ENCODE measurements at regions not wholly inside any gene's neighbourhood (a gene's known extent, or its start where the extent isn't known, plus 50 kb on each side); places are given as distances from the start of the nearest gene placed in this dataset.

DNA sequence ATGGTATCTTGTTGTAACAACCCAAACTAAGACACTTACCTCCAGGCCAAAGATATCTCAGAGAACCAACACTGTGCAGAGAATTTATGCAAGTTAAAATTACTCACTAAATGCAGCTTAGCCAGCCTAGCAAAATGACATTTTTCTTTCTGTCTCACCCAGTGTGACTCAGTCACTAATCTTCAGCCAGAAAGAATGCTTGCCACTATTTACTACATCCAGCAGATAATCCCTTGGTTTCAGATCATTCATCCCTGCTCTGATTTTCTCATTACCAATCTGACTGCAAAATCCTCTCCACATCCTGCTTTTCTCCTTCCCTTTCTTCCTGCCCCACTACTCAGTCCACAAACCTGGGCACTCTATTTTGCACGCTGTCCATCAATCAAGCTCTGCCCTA is 93.5 kb upstream of the NEBL start:
- H3K27me3 Mint-ChIP-seq (ENCODE audit: low read depth, poor library complexity) = no peaks in the 10 kb centered on the region
- TF ChIP-seq, protein P1, sequence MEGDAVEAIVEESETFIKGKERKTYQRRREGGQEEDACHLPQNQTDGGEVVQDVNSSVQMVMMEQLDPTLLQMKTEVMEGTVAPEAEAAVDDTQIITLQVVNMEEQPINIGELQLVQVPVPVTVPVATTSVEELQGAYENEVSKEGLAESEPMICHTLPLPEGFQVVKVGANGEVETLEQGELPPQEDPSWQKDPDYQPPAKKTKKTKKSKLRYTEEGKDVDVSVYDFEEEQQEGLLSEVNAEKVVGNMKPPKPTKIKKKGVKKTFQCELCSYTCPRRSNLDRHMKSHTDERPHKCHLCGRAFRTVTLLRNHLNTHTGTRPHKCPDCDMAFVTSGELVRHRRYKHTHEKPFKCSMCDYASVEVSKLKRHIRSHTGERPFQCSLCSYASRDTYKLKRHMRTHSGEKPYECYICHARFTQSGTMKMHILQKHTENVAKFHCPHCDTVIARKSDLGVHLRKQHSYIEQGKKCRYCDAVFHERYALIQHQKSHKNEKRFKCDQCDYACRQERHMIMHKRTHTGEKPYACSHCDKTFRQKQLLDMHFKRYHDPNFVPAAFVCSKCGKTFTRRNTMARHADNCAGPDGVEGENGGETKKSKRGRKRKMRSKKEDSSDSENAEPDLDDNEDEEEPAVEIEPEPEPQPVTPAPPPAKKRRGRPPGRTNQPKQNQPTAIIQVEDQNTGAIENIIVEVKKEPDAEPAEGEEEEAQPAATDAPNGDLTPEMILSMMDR (IDR thresholded peaks at IDR 0.05) = no peak
- H3K27ac Mint-ChIP-seq = peak overlapping the region; percentile 2
- H3K4me1 Mint-ChIP-seq = peaks cover 18% of the 10 kb centered on the region
- no peak overlapping the region for H3K4me3 Mint-ChIP-seq
- DNase-seq = no peak
- no peaks in the 10 kb centered on the region for H3K36me3 Mint-ChIP-seq (ENCODE audit: low read depth)
- H3K9me3 Mint-ChIP-seq = peaks cover 10% of the 10 kb centered on the region

DNA sequence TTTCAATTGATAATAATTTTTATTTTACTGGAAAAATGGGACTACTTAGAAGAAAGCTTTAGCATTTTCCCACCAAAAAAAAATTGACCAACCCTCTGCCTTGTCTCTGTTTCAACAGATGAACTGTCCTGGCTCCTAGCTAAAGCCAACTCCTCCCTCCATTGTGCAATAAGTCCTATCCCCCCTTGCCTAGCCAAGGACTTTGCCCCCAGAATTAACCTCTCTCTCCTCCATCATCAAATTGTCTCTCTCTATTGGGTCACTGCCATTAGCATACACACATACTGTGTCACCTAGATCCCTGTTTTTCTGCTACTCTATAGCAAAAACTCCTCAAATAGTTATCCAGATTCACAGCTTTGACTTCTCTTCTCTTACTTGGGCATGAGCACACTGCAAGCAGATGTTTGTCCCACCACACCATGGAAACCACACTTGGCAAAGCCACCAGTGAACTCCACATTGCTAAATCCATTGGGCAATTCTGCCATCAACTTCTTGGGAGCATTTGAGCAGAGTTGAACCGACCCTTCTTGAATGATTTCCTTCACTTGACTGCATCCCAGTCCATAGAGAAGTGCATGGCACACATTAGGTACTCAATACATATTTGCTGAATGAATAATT is 91.4 kb upstream of the NEBL start:
- no peak for DNase-seq
- H3K27ac Mint-ChIP-seq = no peak overlapping the region
- H3K36me3 Mint-ChIP-seq (ENCODE audit: low read depth) = no peaks in the 10 kb centered on the region
- no peaks in the 10 kb centered on the region for H3K4me1 Mint-ChIP-seq
- TF ChIP-seq, protein P1 (IDR thresholded peaks at IDR 0.05) = no peak
- no peaks in the 10 kb centered on the region for H3K27me3 Mint-ChIP-seq (ENCODE audit: low read depth, poor library complexity)
- no peak overlapping the region for H3K4me3 Mint-ChIP-seq
- H3K9me3 Mint-ChIP-seq = peaks cover 5% of the 10 kb centered on the region

DNA sequence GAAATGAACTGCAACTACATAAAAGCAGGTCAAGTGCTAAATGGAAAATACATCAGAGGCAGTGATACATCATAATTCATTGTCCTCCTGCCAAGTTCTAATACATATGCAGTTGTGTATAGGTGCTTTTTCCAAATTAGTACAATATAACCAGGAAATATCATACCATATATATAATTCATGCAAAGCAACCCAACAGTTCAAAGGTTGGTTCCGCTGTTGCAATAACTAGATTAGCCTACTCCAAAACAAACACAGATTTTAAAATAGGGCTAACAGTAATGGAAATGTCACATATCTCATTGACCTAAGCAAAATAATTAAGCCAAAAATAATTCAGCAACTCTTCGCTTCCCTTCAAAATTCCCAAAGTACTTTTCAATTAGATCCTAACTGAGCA is 88.9 kb upstream of the NEBL start:
- Mint-ChIP-seq H3K9me3 (no peaks in the 10 kb centered on the region), H3K4me1 (no peaks in the 10 kb centered on the region), H3K27ac (no peak overlapping the region), H3K27me3 (ENCODE audit: low read depth, poor library complexity) (no peaks in the 10 kb centered on the region), H3K36me3 (ENCODE audit: low read depth) (no peaks in the 10 kb centered on the region), H3K4me3 (no peak overlapping the region)
- TF ChIP-seq, protein P1 (IDR thresholded peaks at IDR 0.05) = no peak
- no peak for DNase-seq

DNA sequence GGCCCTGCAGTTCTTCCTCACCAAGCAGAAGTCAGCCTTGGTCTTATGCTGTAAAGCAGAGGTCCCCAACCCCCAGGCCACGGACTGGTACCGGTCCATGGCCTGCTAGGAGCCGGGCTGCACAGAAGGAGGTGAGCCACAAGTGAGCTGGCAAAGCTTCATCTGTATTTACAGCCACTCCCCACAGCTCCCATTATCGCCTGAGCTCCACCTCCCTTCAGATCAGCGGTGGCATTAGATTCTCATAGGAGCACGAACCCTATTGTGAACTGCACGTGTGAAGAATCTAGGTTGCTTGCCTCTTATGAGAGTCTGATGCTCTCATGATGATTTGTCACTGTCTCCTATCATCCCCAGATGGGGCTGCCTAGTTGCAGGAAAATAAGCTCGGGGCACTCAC is 87.6 kb upstream of the NEBL start:
- Mint-ChIP-seq H3K4me3 (no peak overlapping the region), H3K27me3 (ENCODE audit: low read depth, poor library complexity) (peaks cover 3% of the 10 kb centered on the region), H3K9me3 (no peaks in the 10 kb centered on the region), H3K4me1 (no peaks in the 10 kb centered on the region), H3K27ac (no peak overlapping the region), H3K36me3 (ENCODE audit: low read depth) (no peaks in the 10 kb centered on the region)
- TF ChIP-seq, protein P1 (IDR thresholded peaks at IDR 0.05) = no peak
- DNase-seq = no peak

DNA sequence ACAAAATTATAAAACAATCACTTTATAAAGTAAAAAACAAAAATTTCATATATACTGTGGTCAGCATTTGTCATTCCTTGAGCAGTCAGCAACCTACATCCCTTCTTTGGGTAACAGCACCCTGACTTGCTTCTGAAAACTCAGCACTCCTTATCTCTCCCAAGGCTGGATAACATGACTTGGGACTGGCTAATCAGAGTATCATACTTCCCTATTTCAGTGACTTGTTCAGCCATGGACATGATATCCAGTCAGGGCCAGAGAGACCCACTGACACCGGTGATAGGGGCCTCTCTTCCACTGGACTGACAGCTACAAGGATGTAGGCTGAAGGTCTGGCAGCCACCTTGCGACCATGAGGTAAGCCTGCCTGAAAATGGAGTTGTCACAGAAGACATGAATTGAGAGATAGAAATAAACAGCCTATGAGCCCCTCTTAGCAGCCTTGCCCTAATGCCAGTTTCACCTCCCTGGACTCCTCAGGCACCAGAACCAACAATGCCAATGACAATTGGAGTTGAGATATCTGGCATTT is 84.4 kb upstream of the NEBL start:
- H3K4me3 Mint-ChIP-seq = no peak overlapping the region
- no peaks in the 10 kb centered on the region for H3K36me3 Mint-ChIP-seq (ENCODE audit: low read depth)
- no peak for DNase-seq
- peaks cover 3% of the 10 kb centered on the region for H3K27me3 Mint-ChIP-seq (ENCODE audit: low read depth, poor library complexity)
- peaks cover 11% of the 10 kb centered on the region for H3K4me1 Mint-ChIP-seq
- H3K27ac Mint-ChIP-seq = no peak overlapping the region
- TF ChIP-seq, protein P1 (IDR thresholded peaks at IDR 0.05) = no peak
- no peaks in the 10 kb centered on the region for H3K9me3 Mint-ChIP-seq

DNA sequence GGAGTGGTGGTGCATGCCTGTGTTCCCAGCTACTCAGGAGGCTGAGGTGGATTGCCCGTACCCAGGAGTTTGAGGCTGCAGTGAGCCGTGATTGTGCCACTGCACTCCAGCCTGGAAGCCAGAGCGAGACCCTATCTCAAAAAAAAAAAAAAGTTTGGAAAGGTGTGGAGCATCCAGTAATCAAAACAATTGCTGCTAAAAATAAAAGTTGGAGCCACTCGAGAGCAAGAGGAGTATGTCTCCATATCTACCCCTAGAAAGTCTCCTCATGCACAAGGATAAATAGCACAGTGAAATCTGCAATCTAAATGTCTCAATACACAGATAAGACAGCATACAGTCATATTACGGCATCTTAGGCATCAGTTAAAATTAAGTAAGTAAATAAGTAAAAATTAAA is 81.5 kb upstream of the NEBL start:
- Mint-ChIP-seq H3K27ac (no peak overlapping the region), H3K9me3 (no peaks in the 10 kb centered on the region), H3K36me3 (ENCODE audit: low read depth) (no peaks in the 10 kb centered on the region), H3K27me3 (ENCODE audit: low read depth, poor library complexity) (peaks cover 3% of the 10 kb centered on the region), H3K4me1 (peaks cover 11% of the 10 kb centered on the region), H3K4me3 (no peak overlapping the region)
- TF ChIP-seq, protein P1 (IDR thresholded peaks at IDR 0.05) = no peak
- DNase-seq = no peak
